Caco-2 (cell line): ENCODE measurements at regions not wholly inside any gene's neighbourhood (a gene's known extent, or its start where the extent isn't known, plus 50 kb on each side); places are given as distances from the start of the nearest gene placed in this dataset.

Source experiments
- BruUV-seq: library from RNA; stranded (reverse); fragments of 400-500 nt; replicated peaks from 2 replicates; lab custom pipeline; 2021; lab: Mats Ljungman, UMichigan
- CTCF ChIA-PET: fragments of 300-600 bp; sonication (Branson Sonifier 250); formaldehyde crosslinking; loops from one replicate; lab custom pipeline; 2022; ENCODE audit warnings: antibody characterized with exemption; lab: Charles Lee
- POLR2A ChIA-PET: fragments of 300-600 bp; sonication (Branson Sonifier 250); formaldehyde crosslinking; loops from one replicate; lab custom pipeline; 2022; ENCODE audit warnings: antibody characterized with exemption; lab: Charles Lee
- DNase-seq, 2 experiments: peaks; one replicate each; pipeline versions ENCODE4 v3.0.0 to v3.0.0-alpha.2; 2020 to 2022
- H3K27me3 ChIP-seq: replicated peaks from 2 replicates; pipeline ENCODE4 v1.6.0; 2011; ENCODE audit warnings: low read length; ENCODE audit not compliant: control insufficient read depth, insufficient read depth
- H3K36me3 ChIP-seq: 2 replicates; pipeline ENCODE4 v1.5.1; 2011; ENCODE audit warnings: low read length; ENCODE audit not compliant: control insufficient read depth, insufficient read depth
- H3K4me1 ChIP-seq: fragments of 250-450 bp; sonication (Bioruptor Pico); 2 replicates; pipeline ENCODE4 v1.5.1; 2020; ENCODE audit warnings: mild to moderate bottlenecking
- H3K4me3 ChIP-seq: 2 replicates; pipeline ENCODE4 v1.5.1; 2011; ENCODE audit warnings: low read depth, mild to moderate bottlenecking, control low read depth, low read length
- H3K9me3 ChIP-seq: fragments of 250-450 bp; sonication (Bioruptor Pico); 2 replicates; pipeline ENCODE4 v1.5.1; 2020; ENCODE audit warnings: mild to moderate bottlenecking, moderate library complexity
- H3K27ac Mint-ChIP-seq: one replicate; pipeline ENCODE4 v1.8.0; 2022; ENCODE audit warnings: mixed read lengths; ENCODE audit not compliant: unreplicated experiment
- H3K27me3 Mint-ChIP-seq: one replicate; pipeline ENCODE4 v1.8.0; 2022; ENCODE audit warnings: mixed read lengths; ENCODE audit not compliant: insufficient read depth, unreplicated experiment
- H3K36me3 Mint-ChIP-seq: one replicate; pipeline ENCODE4 v1.8.0; 2022; ENCODE audit warnings: mild to moderate bottlenecking, mixed read lengths; ENCODE audit not compliant: insufficient read depth, unreplicated experiment
- H3K4me1 Mint-ChIP-seq: one replicate; pipeline ENCODE4 v1.8.0; 2022; ENCODE audit warnings: low read depth, mixed read lengths; ENCODE audit not compliant: unreplicated experiment
- H3K4me3 Mint-ChIP-seq: one replicate; pipeline ENCODE4 v1.8.0; 2022; ENCODE audit warnings: mild to moderate bottlenecking, moderate library complexity, mixed read lengths; ENCODE audit not compliant: unreplicated experiment
- H3K9me3 Mint-ChIP-seq: one replicate; pipeline ENCODE4 v1.8.0; 2022; ENCODE audit warnings: mixed read lengths; ENCODE audit not compliant: unreplicated experiment
- CTCF ChIP-seq, 2 experiments: fragments of 200-600 bp in 1 of 2; IDR thresholded peaks; 1 replicate in 1 of 2; 2 replicates in 1 of 2; pipeline versions ENCODE4 v1.5.1 to v1.8.0; 2011 to 2022; ENCODE audit warnings: antibody characterized with exemption in 1 of 2, control low read depth in 1 of 2, inconsistent platforms in 1 of 2, low read depth in 1 of 2, low read length in 1 of 2, mild to moderate bottlenecking in 1 of 2, moderate library complexity in 1 of 2; ENCODE audit not compliant: insufficient read depth in 1 of 2, severe bottlenecking in 1 of 2, unreplicated experiment in 1 of 2
- intact Hi-C: fragments of 100-400 bp; cut with micrococcal nuclease; formaldehyde crosslinking; loops from one replicate; pipeline ENCODE4 v1.10.0; 2022; ENCODE audit not compliant: unreplicated experiment

GRCh38 chr13:31426395-31426794, 226.6 kb downstream of the B3GLCT start:
- Mint-ChIP-seq H3K36me3 (no peaks in the 10 kb centered on the region), H3K4me3 (no peak overlapping the region), H3K4me1 (no peaks in the 10 kb centered on the region), H3K27me3 (peaks cover 9% of the 10 kb centered on the region), H3K9me3 (no peaks in the 10 kb centered on the region), H3K27ac (no peak overlapping the region)
- intact Hi-C loops = loop anchor here (10.0 kb wide), 1 partner anchor 252 kb away; no protein-coding TSS in a partner anchor
- Histone ChIP-seq H3K36me3 (no peaks in the 10 kb centered on the region), H3K4me1 (no peaks in the 10 kb centered on the region), H3K4me3 (no peak overlapping the region), H3K9me3 (no peaks in the 10 kb centered on the region), H3K27me3 (no peaks in the 10 kb centered on the region)
- no peak for DNase-seq
- no TSS peak for BruUV-seq
- POLR2A ChIA-PET = no interaction called here
- TF ChIP-seq CTCF (IDR thresholded peaks at IDR 0.05; ENCODE audit: insufficient read depth in 1 of 2, low read depth in 1 of 2, low read length in 1 of 2, severe bottlenecking in 1 of 2, unreplicated experiment in 1 of 2) = no peak
- CTCF ChIA-PET = interaction anchor here (0.7 to 3.4 kb wide), 2 partner anchors 189 to 233 kb away, joined by 3 to 24 read pairs; no protein-coding TSS in a partner anchor

DNA sequence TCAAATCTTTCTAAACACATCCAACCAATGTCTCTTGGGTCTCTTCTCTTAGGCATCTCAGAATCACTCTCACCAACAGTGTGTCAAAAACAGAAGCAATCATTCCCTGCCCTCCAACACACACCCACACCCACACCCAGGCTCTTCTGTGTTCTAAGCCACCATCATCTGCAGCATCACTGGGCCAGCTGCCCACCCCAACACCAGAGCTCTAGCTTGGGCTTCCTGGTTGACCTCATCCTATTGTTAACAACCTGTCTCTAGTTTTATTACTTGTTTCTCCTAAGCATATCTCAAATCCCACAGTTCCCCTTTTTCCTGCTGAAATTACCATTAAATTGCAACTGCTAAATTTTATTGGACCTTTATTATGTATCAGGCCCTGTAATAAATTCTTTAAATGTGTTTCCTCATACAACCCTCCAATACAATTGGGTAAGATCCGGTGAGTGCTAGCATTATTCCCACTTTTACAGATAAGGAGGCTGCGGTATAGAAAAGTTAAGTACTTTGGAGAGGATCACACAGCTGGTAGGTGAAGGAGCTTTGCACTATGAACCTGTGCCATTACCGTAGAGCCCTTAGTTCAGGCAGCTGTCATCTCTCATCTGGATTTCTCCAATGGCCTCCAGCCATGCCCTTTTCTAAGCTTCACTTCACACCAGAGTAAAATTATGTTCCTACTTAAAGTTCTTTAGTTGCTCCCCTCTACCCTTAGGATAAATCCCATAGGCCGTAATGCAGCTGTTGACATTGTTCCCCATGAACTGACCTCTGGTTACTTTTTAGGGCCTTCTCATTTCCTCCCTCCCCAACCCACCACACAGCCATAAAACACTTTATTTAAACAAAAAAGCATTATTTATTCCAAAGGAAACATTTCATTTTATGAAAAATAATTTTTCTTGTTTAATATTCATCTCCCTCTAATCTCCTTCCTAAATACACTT, 227.7 kb downstream of the B3GLCT start:
- TF ChIP-seq CTCF (IDR thresholded peaks at IDR 0.05; ENCODE audit: insufficient read depth in 1 of 2, low read depth in 1 of 2, low read length in 1 of 2, severe bottlenecking in 1 of 2, unreplicated experiment in 1 of 2) = no peak
- BruUV-seq = no TSS peak
- Mint-ChIP-seq H3K27me3 (peaks cover 3% of the 10 kb centered on the region), H3K36me3 (no peaks in the 10 kb centered on the region), H3K4me1 (no peaks in the 10 kb centered on the region), H3K27ac (no peak overlapping the region), H3K9me3 (no peaks in the 10 kb centered on the region), H3K4me3 (no peak overlapping the region)
- ChIA-PET CTCF (interaction anchor here (3.4 kb wide), 1 partner anchor 190 kb away, joined by 24 read pairs; no protein-coding TSS in a partner anchor), POLR2A (no interaction called here)
- DNase-seq = no peak
- Histone ChIP-seq H3K4me1 (no peaks in the 10 kb centered on the region), H3K4me3 (no peak overlapping the region), H3K27me3 (no peaks in the 10 kb centered on the region), H3K36me3 (no peaks in the 10 kb centered on the region), H3K9me3 (no peaks in the 10 kb centered on the region)
- intact Hi-C loops = loop anchor here (10.0 kb wide), 1 partner anchor 253 kb away; no protein-coding TSS in a partner anchor

DNA sequence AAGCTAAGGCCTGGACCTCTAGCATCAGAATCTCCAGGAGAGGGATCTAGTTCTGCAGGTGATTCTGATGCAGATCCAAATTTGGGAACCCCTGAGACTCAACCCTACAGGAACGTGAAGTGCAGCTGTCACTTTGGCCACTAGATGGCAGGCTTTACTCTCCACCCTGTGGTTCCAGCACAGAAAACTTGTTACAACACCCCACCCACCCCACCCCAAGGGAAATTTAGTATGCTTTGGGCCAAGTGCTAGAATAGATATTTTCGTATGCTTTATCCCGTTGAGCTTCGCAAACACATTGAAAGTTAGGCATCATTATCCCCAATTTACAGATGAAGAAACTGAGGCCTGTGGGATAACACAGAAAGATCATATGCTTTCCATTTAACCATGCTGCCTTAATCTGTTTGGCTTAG, 232.0 kb downstream of the B3GLCT start:
- intact Hi-C loops = loop anchor here (1.0 to 2.0 kb wide), 4 partner anchors 107 to 365 kb away; no protein-coding TSS in a partner anchor
- no peak overlapping the region for H3K27ac Mint-ChIP-seq
- Histone ChIP-seq H3K9me3 (no peaks in the 10 kb centered on the region), H3K27me3 (no peaks in the 10 kb centered on the region), H3K4me1 (peaks cover 1% of the 10 kb centered on the region; the same call in 1 of the 2 replicates), H3K4me3 (no peak overlapping the region), H3K36me3 (no peaks in the 10 kb centered on the region)
- no peaks in the 10 kb centered on the region for H3K9me3 Mint-ChIP-seq
- ChIA-PET POLR2A (no interaction called here), CTCF (interaction anchor here (0.8 to 1.2 kb wide), 4 partner anchors 11 to 355 kb away, joined by 3 to 10 read pairs (median 5); no protein-coding TSS in a partner anchor)
- H3K27me3 Mint-ChIP-seq = peaks cover 3% of the 10 kb centered on the region
- TF ChIP-seq CTCF (IDR thresholded peaks at IDR 0.05; ENCODE audit: insufficient read depth in 1 of 2, low read depth in 1 of 2, low read length in 1 of 2, severe bottlenecking in 1 of 2, unreplicated experiment in 1 of 2) = peak; percentile 92 to 93
- DNase-seq = peak; percentile 63 to 67
- no TSS peak for BruUV-seq
- peaks cover 1% of the 10 kb centered on the region for H3K4me1 Mint-ChIP-seq
- no peak overlapping the region for H3K4me3 Mint-ChIP-seq
- H3K36me3 Mint-ChIP-seq = no peaks in the 10 kb centered on the region
